ENCODE measurements at regions not wholly inside any gene's neighbourhood (a gene's known extent, or its start where the extent isn't known, plus 50 kb on each side); places are given as distances from the start of the nearest gene placed in this dataset.

DNA sequence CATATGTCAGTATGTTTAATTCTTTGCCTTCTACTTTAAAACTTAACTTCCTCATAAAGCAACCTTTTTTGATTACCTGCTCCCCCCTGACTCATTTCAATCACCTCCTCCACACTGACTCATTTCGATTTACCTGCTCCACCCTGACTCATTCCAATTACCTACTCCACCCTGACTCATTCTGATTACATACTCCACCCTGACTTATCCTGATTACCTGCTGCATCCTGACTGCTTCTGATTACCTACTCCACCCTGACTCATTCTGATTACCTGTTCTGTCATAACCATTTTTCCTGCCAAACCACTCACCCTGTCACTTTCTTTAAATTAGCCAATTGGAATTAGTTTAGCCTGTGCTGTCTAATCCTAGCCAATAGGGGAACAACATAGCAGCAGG lies 263.6 kb downstream of the DDX3Y start:
- no peak for TF ChIP-seq EZH2 (IDR thresholded peaks at IDR 0.05; ENCODE audit: borderline replicate concordance, insufficient read depth, low read depth, low read length, poor library complexity, severe bottlenecking)
- TF ChIP-seq, protein P1, sequence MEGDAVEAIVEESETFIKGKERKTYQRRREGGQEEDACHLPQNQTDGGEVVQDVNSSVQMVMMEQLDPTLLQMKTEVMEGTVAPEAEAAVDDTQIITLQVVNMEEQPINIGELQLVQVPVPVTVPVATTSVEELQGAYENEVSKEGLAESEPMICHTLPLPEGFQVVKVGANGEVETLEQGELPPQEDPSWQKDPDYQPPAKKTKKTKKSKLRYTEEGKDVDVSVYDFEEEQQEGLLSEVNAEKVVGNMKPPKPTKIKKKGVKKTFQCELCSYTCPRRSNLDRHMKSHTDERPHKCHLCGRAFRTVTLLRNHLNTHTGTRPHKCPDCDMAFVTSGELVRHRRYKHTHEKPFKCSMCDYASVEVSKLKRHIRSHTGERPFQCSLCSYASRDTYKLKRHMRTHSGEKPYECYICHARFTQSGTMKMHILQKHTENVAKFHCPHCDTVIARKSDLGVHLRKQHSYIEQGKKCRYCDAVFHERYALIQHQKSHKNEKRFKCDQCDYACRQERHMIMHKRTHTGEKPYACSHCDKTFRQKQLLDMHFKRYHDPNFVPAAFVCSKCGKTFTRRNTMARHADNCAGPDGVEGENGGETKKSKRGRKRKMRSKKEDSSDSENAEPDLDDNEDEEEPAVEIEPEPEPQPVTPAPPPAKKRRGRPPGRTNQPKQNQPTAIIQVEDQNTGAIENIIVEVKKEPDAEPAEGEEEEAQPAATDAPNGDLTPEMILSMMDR (IDR thresholded peaks at IDR 0.05): no peak
- Histone ChIP-seq H4K20me1 (ENCODE audit: control insufficient read depth, insufficient read depth, low read length, poor library complexity, severe bottlenecking) (no peaks in the 10 kb centered on the region), H3K79me2 (ENCODE audit: control insufficient read depth, insufficient read depth, low read length) (no peaks in the 10 kb centered on the region), H2AFZ (ENCODE audit: insufficient read depth, low read depth, low read length, poor library complexity, severe bottlenecking) (no peak overlapping the region), H3K4me3 (ENCODE audit: control extremely low read depth in 1 of 5, extremely low read depth in 1 of 5, insufficient read depth in 1 of 5, low read depth in 2 of 5, low read length in 4 of 5) (no peak overlapping the region), H3K4me1 (ENCODE audit: control insufficient read depth in 2 of 2, insufficient read depth in 2 of 2, low read length in 2 of 2) (no peaks in the 10 kb centered on the region), H3K27ac (ENCODE audit: low read length in 2 of 2) (no peak overlapping the region), H3K4me2 (replicated peaks; ENCODE audit: low read depth, low read length, poor library complexity, severe bottlenecking) (no peak overlapping the region), H3K9ac (ENCODE audit: low read length) (no peak overlapping the region), H3K36me3 (replicated peaks in 1 of 2; ENCODE audit: control extremely low read depth in 1 of 2, control insufficient read depth in 1 of 2, extremely low read depth in 1 of 2, insufficient read depth in 2 of 2, low read length in 1 of 2) (no peaks in the 10 kb centered on the region), H3K27me3 (replicated peaks in 1 of 4; ENCODE audit: control extremely low read depth in 1 of 4, control insufficient read depth in 3 of 4, insufficient read depth in 4 of 4, low read length in 3 of 4) (no peaks in the 10 kb centered on the region), H3K9me3 (ENCODE audit: control extremely low read depth in 1 of 3, control insufficient read depth in 2 of 3, insufficient read depth in 1 of 3, low read length in 2 of 3) (peaks cover 0 to 3% (median under 1%) of the 10 kb centered on the region in 3 donors)
- intact Hi-C loops (cut with micrococcal nuclease): no loop called here
- Mint-ChIP-seq H3K27ac (no peak overlapping the region), H3K4me3 (no peak overlapping the region), H3K9me3 (ENCODE audit: insufficient read depth) (peaks cover 3% of the 10 kb centered on the region), H3K27me3 (peaks cover 5% of the 10 kb centered on the region), H3K4me1 (no peaks in the 10 kb centered on the region)
- no peak for DNase-seq
- ATAC-seq (ENCODE audit: low read depth): no peak
- POLR2A ChIA-PET: no interaction called here
- CTCF ChIA-PET: no interaction called here
- WGBS (ENCODE audit: insufficient coverage): 63% methylated on average over 1 of the region's 1 CpG
